ENCODE measurements at regions not wholly inside any gene's neighbourhood (a gene's known extent, or its start where the extent isn't known, plus 50 kb on each side); places are given as distances from the start of the nearest gene placed in this dataset.

DNA sequence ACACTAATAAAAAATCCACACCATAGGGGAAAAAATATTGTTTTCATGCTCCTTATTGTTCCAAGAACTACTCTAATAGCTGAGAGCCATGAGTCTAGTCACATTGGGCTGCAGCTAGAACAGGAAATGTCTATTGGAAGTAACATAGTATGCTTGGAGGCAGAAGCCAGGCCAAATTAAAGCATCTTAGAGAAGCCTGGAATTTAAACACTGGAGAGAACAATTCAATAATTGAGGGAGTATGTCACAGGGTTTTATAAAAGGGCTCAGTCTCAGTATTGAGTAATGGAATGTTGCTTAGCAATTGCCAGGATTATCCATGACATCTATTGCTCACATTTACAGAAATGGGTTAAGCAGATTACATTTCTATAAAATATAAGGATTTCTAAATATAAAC is 471.3 kb downstream of the LMO4 start:
- Histone ChIP-seq H3K27me3 (ENCODE audit: control insufficient read depth, insufficient read depth, low read length) (no peaks in the 10 kb centered on the region), H3K36me3 (ENCODE audit: control insufficient read depth, insufficient read depth, low read length) (no peaks in the 10 kb centered on the region), H3K4me3 (ENCODE audit: low read depth in 2 of 2, low read length in 2 of 2) (no peak overlapping the region), H3K4me1 (ENCODE audit: control insufficient read depth, insufficient read depth, low read length) (no peaks in the 10 kb centered on the region), H3K9me3 (ENCODE audit: control insufficient read depth, insufficient read depth, low read depth, low read length) (no peaks in the 10 kb centered on the region), H3K27ac (ENCODE audit: low read length) (no peak overlapping the region)
- TF ChIP-seq SIN3A (IDR thresholded peaks at IDR 0.05; ENCODE audit: borderline replicate concordance, insufficient read depth, low read depth, low read length) (no peak), TCF7L2 (IDR thresholded peaks at IDR 0.05; ENCODE audit: low read depth, low read length) (no peak)
- TF ChIP-seq, protein P1, sequence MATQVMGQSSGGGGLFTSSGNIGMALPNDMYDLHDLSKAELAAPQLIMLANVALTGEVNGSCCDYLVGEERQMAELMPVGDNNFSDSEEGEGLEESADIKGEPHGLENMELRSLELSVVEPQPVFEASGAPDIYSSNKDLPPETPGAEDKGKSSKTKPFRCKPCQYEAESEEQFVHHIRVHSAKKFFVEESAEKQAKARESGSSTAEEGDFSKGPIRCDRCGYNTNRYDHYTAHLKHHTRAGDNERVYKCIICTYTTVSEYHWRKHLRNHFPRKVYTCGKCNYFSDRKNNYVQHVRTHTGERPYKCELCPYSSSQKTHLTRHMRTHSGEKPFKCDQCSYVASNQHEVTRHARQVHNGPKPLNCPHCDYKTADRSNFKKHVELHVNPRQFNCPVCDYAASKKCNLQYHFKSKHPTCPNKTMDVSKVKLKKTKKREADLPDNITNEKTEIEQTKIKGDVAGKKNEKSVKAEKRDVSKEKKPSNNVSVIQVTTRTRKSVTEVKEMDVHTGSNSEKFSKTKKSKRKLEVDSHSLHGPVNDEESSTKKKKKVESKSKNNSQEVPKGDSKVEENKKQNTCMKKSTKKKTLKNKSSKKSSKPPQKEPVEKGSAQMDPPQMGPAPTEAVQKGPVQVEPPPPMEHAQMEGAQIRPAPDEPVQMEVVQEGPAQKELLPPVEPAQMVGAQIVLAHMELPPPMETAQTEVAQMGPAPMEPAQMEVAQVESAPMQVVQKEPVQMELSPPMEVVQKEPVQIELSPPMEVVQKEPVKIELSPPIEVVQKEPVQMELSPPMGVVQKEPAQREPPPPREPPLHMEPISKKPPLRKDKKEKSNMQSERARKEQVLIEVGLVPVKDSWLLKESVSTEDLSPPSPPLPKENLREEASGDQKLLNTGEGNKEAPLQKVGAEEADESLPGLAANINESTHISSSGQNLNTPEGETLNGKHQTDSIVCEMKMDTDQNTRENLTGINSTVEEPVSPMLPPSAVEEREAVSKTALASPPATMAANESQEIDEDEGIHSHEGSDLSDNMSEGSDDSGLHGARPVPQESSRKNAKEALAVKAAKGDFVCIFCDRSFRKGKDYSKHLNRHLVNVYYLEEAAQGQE (IDR thresholded peaks at IDR 0.05; ENCODE audit: insufficient read depth in 1 of 2, low read depth in 2 of 2, low read length in 1 of 2): no peak
- DNase-seq (ENCODE audit: low read depth, low spot score) (no peak), ATAC-seq (no peak)
- ChIA-PET POLR2A (no interaction called here), CTCF (no interaction called here)
- BruUV-seq (replicated peaks): no TSS peak
- intact Hi-C loops (cut with micrococcal nuclease; ENCODE audit: unreplicated experiment) (no loop called here), in situ Hi-C loops (cut with HindIII; ENCODE audit: low pct_unique_long_range_greater_than_20kb, low sequenced_read_pairs) (no loop called here)

DNA sequence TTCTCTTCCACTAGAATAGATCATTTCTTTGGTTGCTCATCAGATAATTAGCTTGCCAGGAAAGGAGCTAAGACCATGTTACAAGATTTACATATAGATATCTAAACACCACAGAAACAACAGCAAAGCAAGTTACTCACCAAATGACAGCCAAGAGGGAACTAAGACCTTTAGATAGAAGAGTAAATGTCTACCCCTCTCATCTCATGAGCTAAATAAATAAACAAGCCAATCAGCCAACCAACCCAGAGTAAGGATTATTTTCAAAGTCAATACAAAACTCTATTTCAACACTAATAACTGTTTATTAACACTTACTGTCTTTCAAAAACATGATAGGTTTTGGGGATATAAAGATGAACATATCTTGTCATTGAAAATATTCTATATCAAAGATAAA is 474.7 kb downstream of the LMO4 start:
- Histone ChIP-seq H3K4me1 (ENCODE audit: control insufficient read depth, insufficient read depth, low read length) (no peaks in the 10 kb centered on the region), H3K9me3 (ENCODE audit: control insufficient read depth, insufficient read depth, low read depth, low read length) (no peaks in the 10 kb centered on the region), H3K27ac (ENCODE audit: low read length) (no peak overlapping the region), H3K27me3 (ENCODE audit: control insufficient read depth, insufficient read depth, low read length) (no peaks in the 10 kb centered on the region), H3K36me3 (ENCODE audit: control insufficient read depth, insufficient read depth, low read length) (no peaks in the 10 kb centered on the region), H3K4me3 (ENCODE audit: low read depth in 2 of 2, low read length in 2 of 2) (no peak overlapping the region)
- TF ChIP-seq, protein P1 (IDR thresholded peaks at IDR 0.05; ENCODE audit: insufficient read depth in 1 of 2, low read depth in 2 of 2, low read length in 1 of 2): no peak
- TF ChIP-seq POLR2AphosphoS5 (IDR thresholded peaks at IDR 0.05; ENCODE audit: low read depth, low read length): no peak
- TF ChIP-seq, protein P2, sequence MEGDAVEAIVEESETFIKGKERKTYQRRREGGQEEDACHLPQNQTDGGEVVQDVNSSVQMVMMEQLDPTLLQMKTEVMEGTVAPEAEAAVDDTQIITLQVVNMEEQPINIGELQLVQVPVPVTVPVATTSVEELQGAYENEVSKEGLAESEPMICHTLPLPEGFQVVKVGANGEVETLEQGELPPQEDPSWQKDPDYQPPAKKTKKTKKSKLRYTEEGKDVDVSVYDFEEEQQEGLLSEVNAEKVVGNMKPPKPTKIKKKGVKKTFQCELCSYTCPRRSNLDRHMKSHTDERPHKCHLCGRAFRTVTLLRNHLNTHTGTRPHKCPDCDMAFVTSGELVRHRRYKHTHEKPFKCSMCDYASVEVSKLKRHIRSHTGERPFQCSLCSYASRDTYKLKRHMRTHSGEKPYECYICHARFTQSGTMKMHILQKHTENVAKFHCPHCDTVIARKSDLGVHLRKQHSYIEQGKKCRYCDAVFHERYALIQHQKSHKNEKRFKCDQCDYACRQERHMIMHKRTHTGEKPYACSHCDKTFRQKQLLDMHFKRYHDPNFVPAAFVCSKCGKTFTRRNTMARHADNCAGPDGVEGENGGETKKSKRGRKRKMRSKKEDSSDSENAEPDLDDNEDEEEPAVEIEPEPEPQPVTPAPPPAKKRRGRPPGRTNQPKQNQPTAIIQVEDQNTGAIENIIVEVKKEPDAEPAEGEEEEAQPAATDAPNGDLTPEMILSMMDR (IDR thresholded peaks at IDR 0.05): no peak
- TF ChIP-seq TCF7L2 (IDR thresholded peaks at IDR 0.05; ENCODE audit: low read depth, low read length): no peak
- TF ChIP-seq SIN3A (IDR thresholded peaks at IDR 0.05; ENCODE audit: borderline replicate concordance, insufficient read depth, low read depth, low read length): no peak
- CTCF ChIA-PET: interaction anchor here (0.6 kb wide), 1 partner anchor 496 kb away, joined by 3 read pairs; no protein-coding TSS in a partner anchor
- DNase-seq (ENCODE audit: low read depth, low spot score) (no peak), ATAC-seq (no peak)
- BruUV-seq (replicated peaks): no TSS peak
- in situ Hi-C loops (cut with HindIII; ENCODE audit: low pct_unique_long_range_greater_than_20kb, low sequenced_read_pairs) (no loop called here), intact Hi-C loops (cut with micrococcal nuclease; ENCODE audit: unreplicated experiment) (no loop called here)
- POLR2A ChIA-PET: no interaction called here

Data from Panc1 (cell line).